LNCAP (cell line): ENCODE measurements at regions not wholly inside any gene's neighbourhood (a gene's known extent, or its start where the extent isn't known, plus 50 kb on each side); places are given as distances from the start of the nearest gene placed in this dataset.

Experiments
- CTCF ChIP-seq: fragments of 450-650 bp; IDR thresholded peaks from 2 replicates; pipeline ENCODE4 v1.5.1; 2017; ENCODE audit warnings: mild to moderate bottlenecking

- TF ChIP-seq CTCF = no peak
Observed at GRCh38 chr9:129402371-129402739, 218.5 kb downstream of the C9orf50 start.

- TF ChIP-seq CTCF = no peak
Observed at GRCh38 chr9:129401623-129402370, 219.1 kb downstream of the C9orf50 start.

- TF ChIP-seq CTCF = no peak
Observed at GRCh38 chr9:129400971-129401622, 219.8 kb downstream of the C9orf50 start.

- no peak for TF ChIP-seq CTCF
Observed at GRCh38 chr9:129400001-129400970, 220.6 kb downstream of the C9orf50 start.

GRCh38 chr9:129399634-129399990 lies 221.3 kb downstream of the C9orf50 start:
- TF ChIP-seq CTCF = no peak

GRCh38 chr9:129398961-129399633 lies 221.0 kb upstream of the IER5L start:
- no peak for TF ChIP-seq CTCF
